HG03521 (cell line): ENCODE measurements at regions not wholly inside any gene's neighbourhood (a gene's known extent, or its start where the extent isn't known, plus 50 kb on each side); places are given as distances from the start of the nearest gene placed in this dataset.

Experiments
- ATAC-seq: cut with Tn5 transposase; IDR thresholded peaks from one replicate; pipeline ENCODE4 v1.9.1; 2021; ENCODE audit warnings: mild to moderate bottlenecking, moderate library complexity; ENCODE audit not compliant: unreplicated experiment

DNA sequence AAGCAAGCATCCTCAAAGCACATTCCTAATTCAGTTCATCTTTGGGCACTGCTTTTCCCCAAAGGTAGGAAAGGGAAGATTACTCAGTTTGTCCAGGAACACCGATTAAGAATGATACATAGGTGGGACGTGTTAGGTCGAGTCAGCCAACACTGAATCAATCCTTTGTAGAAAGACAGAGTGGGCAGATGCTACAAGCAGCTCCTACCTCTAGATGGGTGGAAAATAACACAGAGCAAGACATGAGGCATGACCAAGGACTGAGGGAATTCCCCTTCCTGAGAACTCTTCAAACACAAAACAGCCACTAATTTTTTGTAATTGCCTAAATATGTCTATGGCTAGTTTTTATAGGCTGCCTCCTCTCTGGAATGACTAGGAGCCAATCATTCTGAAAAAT, 331.7 kb downstream of the HNRNPD start:
- no peak for ATAC-seq

DNA sequence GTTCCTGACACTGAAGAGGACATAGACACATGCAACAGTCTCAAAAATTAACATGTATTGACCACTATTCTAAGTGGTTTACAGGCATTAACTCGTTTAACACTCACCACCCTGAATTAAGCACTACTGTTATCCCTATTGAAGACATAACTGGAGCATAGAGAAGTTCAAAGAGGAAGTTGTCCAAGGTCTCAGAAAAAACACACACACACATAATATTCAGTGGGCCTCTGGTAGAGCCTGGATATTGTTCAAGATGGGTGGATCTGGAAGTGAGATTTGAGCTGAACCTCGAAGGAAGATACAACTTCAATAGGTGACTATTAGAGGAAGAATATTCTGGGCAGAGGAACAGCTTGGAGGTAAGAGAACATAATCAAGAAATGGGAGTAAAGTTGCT, 334.9 kb downstream of the HNRNPD start:
- ATAC-seq: no peak

DNA sequence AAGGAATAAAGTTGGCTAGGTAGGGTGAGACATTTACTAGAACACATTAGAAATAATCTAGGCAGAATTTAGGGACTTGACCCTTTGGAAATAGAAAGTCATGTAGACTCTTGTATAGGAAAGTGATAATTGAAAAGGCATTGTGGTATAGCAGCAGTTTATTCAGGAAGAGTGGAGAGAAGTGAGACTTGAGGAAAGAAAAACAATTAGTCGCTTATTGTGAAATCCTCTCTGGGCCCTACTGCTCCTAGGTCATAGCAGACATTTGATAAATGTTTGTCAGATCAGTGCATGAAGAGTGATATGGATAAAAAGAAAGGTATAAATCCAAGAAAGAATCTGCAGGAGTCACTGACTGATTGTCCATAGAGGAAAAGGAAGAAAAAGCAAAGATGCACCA, 337.6 kb downstream of the HNRNPD start:
- ATAC-seq: no peak

DNA sequence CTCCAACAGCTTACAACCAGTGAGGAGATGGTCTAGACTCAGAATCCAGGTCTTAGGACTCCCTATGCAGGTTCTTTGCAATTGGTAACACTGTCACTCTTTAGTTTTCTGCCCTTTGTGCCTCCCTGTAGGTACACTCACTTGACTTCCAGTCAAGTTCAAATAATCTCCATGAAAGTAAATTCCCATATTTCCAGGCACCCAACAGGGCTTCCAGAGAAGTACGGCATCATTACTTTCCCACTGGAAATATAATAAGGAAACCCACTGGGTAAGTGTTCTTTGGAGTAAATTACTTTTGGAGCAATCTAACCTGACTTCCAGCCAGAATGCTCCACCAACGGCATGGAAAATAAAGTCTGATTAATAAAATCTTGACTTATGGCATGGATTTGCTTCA, 338.9 kb downstream of the HNRNPD start:
- no peak for ATAC-seq

DNA sequence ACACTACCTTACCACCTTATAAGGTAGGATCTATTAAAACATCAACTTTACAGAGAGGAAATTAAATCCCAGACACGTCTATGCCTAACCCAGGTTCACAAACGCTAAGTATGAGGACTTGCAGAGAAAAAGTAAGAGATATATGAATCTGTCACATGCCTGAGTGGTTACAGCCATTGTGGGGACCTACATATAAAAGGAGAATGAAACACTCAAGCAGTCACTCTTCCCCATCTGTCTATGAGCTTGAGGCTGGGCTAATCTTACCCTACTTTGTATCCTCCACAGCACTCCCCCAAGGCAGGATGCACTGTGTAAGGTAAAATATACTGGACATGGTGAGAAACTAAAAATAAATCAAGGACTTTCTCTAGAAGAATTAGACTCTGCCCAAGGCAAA, 339.9 kb downstream of the HNRNPD start:
- no peak for ATAC-seq

DNA sequence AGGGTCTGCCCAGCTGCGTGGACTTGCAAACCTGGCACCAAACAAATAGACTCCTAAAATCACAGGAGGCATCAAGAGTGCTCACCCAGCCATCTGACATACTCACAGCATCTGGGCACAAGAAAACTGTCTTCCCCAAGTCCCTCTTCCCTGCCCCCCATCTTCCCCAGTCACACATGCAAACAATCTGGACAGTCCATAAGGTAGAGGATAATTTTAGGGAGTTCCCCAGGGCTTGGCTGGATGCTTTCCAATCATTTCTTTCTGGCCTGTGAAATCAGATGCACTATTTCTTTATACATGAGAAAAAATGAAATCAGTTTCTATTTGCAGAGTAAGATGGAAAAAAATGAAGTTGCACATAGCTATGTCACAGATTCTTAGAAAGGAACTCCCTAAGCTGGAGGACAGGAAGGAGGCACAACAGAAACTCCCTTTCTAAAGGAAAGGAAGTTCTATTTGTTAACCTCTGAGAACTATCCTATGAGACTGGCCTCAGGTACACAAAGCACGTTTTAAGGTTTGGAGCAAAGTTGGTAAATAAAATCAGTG, 342.3 kb downstream of the HNRNPD start:
- no peak for ATAC-seq

DNA sequence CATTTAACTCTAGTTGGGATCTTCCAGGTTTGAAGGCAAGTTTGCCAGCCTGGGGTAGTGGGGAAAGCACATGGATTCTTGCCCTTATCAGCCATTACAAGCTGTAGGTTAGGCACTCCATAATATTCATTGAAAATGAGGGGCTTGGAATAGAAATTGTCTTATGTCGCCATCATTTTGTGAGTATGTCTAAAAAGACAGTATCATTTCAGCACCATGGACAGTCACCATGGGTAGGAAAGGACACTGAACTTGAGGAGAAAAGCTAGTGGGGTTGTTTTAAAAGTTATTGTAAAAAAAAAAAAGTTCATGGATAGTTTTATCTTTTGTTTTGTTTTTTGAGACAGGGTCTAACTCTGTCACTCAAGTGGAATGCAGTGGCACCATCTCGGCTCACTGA, 356.1 kb downstream of the HNRNPD start:
- no peak for ATAC-seq

DNA sequence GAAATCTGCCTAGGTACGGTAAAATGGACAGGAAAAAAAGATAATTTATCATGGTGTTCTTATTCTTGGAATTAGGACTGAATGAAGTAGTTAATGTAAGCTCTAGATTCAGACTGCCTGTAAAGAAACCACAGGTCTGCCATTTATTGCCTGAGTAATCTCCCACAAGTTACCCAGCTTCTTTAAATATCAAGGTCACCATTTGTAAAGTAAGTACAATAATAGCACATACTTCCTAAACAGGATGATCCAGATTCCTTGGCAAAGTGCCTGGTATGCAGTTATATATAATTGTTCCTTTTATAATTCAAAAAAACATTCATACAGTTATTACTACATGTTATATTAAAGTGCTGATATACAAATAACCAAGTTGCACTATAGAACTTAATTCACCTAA, 368.6 kb downstream of the HNRNPD start:
- no peak for ATAC-seq

DNA sequence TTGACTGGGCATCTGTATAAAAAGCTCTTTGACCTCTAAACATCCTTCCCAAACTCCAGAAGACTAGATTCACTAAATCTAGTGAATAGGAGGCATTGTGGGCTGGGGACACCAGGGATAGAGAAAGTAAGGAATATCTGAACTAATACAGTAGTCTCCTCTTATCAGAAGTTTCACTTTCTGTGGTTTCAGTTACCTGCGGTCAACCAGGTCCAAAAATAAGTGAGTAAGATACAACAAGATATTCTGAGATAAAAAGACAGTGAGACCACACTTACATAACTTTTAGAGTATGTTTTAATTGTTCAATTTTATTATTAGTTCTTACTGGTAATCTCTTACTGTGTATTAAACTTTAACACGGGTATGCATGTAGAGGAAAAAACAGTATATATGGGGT, 376.5 kb downstream of the HNRNPD start:
- ATAC-seq: no peak

DNA sequence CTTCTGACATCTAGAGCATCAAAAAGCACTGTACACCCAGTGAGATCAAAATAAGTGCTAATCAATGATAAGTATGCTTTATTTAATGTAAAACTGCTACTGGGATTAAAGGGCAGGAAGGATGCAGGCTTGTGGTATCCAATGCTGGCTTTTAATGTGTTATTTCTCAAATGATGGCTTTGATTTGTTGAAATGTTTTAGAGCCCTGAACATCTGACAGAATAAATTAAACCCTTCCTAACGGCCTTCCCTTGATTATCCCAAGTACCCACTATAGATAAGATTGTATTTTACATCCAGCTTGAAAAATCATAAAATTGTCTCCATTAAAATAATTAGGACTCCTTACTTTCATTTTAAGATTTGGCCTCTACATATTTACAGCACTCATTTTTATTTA, 382.9 kb downstream of the HNRNPD start:
- no peak for ATAC-seq

DNA sequence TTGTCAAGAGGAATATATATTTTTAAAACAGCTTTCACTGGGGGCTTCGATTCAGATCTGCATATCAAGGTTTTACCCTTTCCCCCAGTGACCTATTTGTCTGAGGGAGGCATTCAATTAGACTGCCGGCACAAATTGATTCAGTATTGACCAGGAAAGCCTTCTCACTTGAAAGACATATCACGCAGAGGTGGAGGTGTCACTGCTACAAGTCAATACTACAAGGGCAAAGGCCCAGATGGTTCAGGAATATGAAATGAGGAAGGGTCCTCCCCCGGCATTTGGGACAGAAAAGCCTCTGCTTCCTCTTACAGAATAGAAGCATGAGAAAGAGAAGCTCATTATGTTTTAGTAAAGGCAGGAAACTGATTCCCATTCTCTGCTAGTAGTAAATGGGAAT, 383.6 kb downstream of the HNRNPD start:
- no peak for ATAC-seq

DNA sequence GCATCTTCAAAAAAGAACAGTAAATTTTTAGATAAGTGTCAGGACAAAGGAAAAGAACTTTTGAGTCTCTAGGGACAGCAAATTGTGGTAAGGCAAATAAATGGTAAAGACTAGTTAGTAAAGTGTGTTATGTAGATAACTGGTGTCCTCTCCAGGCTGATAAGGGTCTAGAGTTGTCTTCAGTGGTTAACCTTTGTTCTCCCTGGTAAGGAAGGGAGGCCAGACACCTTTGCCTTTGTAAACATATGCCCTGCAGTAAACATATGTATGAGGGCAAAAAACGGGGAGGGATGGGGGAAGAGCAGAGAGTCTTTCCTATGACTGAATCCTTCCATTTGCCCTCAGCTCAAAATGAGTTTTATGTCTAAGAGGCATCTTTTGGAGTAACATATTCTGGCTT, 384.6 kb downstream of the HNRNPD start:
- no peak for ATAC-seq

DNA sequence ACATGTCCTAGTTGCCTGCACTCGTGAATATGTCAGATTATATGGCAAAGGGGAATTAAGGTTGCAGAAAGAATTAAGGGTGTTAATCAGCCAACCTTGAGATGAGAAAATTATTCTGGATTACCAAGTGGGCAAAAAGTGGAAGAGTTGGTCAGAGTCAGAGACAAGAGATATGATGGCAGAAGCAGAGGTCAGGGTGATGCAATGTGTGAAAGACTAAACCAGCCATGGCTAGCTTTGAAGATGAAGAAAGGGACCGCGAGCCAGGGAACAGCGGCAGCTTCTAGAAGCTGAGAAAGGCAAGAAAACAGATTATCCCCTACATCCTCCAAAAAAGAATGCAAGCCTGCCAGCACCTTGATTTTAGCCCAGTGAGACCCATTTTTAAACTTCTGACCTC, 385.6 kb downstream of the HNRNPD start:
- ATAC-seq: no peak

DNA sequence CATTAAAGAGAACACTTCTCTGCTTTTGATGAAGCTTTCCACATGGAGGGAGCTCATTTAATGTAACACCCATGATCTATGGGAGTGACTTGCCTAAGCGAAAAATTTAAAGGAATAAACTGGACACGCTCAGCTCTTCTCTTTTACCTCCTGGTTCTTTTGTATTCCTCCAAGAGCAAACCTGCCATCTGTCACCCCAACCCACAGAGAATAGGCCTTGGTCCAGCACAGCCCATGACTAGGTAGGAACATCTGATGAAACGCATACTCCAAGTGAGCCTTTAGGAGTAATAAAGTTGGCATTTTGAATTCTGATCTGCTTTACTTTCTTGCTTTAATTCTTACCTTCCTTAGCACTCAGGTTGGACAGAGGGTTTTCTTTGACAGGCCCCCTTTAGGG, 389.0 kb downstream of the HNRNPD start:
- ATAC-seq: no peak

DNA sequence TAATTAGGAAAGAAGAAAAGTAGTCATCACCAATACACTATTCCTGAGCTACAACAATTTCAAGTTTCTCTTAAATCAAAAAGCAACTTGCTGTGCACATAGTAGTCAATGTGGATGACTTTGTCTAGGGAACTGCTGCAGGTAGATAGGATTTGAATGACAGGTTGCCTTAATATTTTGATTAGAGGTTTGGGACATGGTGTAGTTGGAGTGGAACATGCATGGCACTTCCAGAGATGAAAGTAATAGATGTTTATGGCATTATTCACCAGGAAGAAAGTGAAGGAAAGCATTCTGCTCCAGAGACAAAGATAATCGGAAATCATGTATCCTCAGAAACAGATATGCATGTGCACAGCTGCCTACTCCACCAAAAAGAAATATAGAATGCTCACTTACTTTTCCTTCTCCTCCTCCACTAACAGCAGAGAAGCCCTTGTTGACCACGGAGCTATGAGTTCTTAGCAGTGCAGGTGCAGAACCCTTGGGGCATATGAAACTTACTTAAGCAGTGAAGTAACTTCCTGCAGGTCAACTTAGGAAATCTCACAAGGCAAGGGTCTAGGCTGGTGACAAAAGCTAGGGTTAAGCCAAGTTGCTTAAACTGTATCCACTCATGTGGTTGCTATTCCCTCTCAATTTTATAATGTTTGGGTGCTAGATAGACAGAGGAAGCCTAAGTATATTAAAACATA, 390.8 kb downstream of the HNRNPD start:
- ATAC-seq: no peak

DNA sequence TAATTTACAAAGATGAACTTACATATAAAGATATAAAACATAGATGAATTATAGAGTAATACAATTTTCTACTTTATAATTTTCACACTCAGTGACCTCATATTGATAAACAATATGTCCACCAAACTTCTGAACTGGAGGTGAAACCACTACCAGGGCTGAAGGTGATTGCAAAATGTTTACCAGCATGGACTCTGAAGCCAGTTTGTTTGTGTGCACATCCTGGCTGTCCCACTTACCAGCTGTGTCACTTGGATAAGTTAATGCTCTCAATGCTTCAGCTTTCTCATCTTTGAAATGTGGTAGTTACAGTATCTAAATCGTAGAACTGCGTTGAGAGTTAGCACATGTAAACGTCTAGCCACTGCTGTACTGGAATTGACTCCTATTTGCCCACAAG, 392.6 kb downstream of the HNRNPD start:
- no peak for ATAC-seq

DNA sequence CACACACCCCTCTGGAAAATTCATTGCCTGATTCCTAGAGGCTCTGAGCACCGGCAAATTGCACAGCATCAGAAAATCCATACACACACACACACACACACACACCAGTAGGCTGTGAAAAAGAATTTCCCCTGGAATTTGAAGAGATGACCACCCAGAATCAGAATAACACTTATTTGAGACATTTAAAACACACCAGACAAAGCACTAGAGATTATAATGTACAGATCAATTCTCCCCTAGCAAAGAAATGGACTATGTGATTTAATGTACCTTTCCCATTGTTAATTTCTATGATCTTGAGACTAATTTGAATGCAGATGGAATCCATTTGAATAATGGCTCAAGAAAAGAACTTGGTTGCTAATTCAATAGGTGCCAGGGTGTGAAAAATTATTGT, 399.3 kb downstream of the HNRNPD start:
- no peak for ATAC-seq

DNA sequence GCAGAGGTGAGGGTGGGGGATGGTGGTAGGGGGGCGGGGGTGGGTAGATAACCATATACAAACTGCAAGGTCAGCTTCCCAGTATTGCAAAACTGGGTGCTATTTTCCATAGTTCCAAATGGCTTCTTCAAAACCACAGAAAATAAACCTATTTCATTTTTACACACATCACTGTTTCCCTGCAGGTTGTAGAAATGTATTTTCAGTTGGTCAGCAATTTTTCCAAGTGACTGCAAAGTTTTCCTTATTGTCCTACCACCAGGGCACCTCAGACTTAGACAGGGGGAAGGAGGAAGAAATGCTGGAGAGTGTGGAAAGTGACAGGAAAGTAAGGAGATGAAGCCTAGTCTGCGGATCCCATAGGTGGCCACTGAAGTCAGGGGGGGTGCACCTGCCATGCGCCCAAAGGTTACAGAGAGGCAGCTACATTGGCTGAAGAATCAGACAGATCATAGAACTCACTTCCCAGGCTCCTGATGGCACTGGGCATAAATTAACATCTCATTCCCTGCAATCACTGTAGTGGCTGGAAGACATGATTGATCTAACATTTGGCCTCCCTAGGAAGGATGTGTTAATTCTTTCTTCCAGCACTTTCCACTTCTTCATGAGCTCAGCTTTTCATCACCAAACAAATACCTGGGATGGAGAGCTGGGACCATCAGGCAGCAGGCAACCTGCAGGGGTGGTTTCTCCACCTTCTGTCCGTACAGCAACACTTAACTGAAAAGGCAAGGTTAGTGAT, 402.0 kb downstream of the HNRNPD start:
- no peak for ATAC-seq

DNA sequence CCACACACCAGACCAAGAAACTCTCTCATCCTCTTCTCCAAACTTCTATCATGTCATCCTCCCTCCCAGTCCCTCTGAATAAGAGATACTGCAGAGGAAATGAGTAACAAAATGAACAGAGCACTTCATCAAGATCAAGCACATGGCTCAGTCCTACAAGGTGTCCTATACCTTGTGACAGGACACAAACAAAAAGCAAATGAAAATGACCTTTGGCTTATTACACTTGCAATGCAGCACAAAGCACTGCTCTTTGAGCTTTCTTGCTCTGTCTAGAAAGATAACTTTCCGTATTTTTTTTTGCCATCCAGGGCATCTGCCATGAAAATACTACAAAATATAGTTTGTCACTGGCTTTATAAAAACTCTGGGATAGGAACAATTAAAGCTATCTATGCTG, 402.7 kb downstream of the HNRNPD start:
- no peak for ATAC-seq

DNA sequence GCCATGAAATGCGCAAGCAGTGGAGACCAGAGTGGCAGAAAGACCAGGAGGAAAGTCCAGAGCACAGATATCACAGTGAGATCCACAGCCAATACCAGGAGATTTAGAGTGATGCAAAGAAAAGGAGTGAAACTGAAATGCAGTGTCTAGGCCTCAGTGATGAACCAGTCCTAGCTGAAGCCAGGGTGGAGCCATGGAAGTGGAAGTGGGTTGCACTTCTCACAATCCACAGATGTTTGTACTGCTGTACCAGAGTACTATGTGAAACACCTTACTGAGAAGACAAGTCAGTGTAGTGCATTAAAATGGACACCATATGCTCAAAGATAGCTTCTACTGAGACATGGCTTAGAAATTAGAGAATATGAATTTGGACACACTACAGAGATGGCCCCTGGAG, 403.3 kb downstream of the HNRNPD start:
- no peak for ATAC-seq

DNA sequence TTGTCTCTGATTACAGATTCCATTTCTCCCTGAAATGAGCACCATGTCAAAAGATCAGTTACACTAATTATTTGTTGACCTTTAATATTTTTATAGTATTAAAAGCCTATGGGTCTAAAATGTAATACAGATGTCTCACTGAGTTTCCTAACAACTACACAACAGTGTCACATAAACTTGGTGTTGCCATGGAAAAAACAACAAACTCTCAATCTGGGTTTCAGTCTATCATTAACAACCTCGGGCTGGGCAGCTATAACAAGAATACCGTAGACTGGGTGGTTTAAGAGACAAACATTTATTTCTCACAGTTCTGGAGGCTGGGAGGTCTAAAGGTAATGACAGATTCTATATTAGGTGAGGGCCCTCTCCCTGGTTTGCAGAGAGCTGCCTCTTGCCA, 407.1 kb downstream of the HNRNPD start:
- ATAC-seq: no peak

DNA sequence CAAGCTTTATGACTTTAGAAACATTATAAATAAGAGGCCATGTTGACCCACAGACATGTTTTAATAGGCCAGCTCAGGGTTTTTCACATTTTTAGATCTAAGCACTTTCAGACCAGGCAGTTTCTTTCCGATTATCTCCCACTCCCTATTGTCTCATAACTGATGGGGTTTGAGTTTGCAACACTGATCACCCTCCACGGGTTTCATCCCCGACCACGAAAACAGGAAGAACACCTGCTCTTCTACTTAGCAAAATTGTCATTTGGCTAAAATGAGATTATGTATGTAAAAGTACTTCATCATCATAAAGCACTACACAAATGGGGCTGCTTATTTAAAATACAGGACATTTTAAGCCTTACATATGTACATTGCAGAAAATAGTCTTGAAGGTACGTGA, 407.9 kb downstream of the HNRNPD start:
- ATAC-seq: no peak

DNA sequence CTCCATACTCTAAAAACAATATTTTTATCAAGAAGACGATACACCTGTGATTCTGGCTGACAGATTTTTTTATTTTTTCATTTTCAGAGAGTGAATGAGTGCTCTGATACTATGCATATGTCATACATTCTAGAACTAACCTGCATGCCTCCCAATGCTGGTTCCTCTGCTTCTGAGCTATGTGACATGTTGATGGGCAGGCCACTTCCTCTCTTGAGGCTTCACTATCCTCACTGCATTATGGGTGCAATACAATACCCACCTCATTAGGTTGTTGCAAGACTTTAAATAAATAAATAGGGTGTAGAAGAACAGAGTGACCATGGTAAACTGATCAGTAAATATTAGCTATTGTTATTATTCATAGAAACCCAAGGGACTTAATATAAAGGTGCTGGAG, 408.3 kb downstream of the HNRNPD start:
- no peak for ATAC-seq
